HG02642 (cell line): ENCODE measurements at regions not wholly inside any gene's neighbourhood (a gene's known extent, or its start where the extent isn't known, plus 50 kb on each side); places are given as distances from the start of the nearest gene placed in this dataset.
"Not testable (repeated sequence)": the region's sequence is repeated elsewhere in the genome, so short reads cannot be mapped to it uniquely, and the experiment has no call there.

ENCODE experiments used
- ATAC-seq: cut with Tn5 transposase; IDR thresholded peaks from one replicate; pipeline ENCODE4 v1.9.1; 2021; ENCODE audit warnings: mild to moderate bottlenecking; ENCODE audit not compliant: unreplicated experiment, poor library complexity

DNA sequence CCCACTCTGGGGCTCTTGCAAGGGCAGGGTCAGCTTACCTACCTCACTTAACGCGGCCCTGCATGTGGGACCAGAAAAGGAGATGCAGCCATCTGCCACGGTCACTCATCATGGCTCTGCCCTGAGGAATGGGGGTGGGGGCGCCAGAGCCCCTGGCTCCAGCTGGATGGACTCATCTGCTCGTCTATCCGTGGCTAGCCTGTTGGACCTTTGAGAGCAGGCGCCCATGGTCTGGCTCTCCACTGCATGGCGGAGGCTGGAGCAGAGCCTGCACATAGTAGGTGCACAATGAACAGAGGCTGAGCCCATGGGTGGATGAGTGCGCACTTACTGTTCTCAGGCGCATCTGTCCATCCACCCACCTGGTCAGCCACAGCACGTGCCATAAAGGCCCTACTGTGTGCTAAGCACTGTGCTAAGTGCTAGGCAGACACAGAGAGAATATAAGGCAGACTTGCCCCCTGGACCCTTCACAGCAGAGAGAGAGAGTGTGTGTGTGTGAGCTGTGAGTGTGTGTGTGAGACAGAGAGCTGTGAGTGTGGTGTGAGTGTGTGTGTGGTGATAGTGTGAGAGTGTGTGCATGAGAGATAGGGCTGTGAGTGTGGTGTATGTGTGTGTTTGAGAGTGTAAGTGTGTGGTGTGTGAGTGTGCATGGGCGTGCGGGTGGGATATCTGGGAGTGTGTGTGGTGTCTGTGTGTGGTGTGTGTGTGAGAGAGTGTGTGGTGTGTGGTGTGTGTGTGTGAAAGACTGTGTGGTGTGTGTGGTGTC, 151.3 kb downstream of the TFCP2L1 start:
- no peak for ATAC-seq

DNA sequence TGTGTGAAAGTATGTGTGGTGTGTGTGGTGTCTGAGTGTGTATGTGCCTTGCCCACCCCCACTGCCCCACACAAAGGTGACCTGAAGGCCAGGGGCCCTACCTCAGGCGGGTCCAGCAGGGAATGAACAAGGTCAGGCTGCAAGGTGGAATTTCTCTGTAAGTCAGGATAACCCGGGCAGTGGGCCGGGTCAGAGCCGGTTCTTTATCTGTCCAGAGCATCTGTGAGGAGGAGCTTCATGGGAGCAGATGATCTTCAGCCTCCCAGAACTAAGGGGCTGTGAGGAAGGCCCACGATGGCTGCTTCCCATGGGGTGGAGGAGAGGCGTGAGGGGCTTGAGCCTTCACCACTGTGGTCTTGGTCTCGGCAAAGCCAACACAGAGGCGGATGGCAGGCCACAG, 150.3 kb downstream of the TFCP2L1 start:
- no peak for ATAC-seq

DNA sequence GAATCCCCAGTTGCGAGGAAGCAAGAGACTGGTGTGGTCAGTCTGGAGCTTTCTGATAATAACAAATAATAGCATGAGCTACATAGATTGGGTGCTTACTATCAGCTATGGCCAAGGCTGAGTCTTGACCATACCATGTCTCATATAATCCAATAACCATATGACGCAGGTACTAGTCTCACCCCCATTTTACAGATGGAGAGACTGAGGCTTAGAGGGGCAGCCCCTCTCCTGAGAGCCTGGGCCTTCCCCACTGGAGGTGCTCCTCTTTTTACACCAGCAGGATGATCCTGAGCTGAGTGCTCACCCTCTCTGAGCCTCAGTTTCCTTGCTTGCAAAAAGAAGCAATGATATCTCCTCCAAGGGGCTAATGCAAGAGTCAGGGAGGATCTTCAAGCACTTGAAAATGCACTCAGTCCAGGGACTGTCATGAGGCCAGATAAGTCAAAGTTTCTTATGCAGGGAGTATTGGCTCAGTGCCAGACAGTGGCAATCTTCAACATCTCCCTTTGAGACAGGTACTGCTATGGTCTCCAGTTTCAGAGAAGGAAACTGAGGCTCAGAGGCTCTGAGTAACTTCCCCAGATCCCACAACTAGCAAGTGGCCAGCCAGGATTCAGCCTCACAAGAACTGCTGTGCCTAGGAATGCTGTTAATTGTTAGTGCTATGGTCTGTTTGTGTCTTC, 149.7 kb downstream of the TFCP2L1 start:
- no peak for ATAC-seq

DNA sequence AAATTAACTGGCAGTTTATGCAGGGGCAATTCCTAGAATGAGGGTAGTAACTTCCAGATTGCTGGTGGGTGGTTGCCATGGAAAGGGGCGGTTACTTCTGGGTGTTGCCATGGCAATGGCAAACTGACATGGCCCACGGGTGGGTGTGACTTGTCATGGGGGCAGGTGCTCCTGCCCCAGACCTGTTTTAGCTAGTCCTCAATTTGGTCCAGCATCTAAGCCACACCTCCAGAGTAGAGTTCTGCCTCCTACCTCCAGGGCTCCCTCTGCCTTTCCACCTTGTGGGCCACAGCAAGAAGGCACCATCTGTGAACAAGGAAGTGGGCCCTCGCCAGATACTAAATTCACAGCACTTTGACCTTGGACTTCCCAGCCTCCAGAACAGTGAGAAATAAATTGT, 148.7 kb downstream of the TFCP2L1 start:
- no peak for ATAC-seq

DNA sequence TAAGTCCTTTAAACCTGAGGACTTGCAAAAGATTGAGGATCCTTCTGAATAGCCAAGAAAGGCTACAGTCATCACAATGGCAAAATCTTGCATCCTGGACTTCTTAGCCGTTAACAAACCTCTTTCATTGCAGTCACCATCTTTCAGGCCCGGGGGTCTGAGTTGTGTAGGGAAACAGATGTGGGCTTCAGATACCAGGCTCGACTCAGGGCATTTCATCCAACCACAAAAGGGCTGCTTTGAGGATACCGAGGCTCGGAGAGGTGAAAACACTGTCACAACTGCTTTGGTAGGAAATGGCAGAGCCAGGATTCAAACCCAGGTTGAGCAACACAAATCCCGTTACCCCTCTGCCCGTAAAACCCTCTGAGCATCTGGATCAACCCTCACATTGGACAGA, 147.4 kb downstream of the TFCP2L1 start:
- ATAC-seq, result no peak

DNA sequence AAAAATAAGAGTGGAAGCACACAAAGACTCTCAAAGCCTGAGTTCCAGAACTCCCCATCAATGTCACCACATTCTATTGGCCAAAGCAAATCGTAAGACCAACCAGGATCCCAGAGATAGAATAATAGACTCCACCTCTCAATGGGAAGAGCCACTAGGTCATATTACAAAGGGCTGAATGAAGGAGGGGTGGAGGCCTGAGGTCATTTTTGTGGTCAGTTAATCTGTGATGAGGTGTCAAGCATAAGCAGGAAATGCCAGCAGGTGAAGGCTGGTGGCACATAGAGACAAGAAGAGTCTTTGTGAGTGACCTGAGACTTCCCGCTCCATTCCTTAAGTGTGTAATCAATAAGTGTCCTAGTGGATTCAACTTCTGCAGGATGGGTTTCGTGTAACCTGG, 144.3 kb downstream of the TFCP2L1 start:
- no peak for ATAC-seq

DNA sequence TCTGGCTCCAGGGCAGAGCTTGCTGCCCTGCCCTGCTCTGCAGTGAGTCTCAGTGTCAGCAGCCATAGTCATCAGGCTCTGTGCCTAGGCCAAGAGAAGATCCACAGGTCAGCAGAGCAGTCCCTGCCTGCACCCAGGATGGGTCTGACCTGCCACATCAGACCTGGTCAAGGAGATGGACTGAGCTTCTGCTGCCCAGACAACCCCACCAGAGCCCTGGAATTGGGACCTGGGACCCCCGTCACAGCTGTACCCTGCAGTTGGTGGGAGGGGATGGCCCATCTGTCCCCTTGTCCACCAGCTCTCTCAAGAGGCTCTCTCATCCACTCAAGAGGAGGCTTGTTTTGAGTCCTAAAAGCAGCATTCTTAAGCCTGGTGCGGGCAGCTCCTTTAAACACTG, 142.6 kb downstream of the TFCP2L1 start:
- no peak for ATAC-seq

DNA sequence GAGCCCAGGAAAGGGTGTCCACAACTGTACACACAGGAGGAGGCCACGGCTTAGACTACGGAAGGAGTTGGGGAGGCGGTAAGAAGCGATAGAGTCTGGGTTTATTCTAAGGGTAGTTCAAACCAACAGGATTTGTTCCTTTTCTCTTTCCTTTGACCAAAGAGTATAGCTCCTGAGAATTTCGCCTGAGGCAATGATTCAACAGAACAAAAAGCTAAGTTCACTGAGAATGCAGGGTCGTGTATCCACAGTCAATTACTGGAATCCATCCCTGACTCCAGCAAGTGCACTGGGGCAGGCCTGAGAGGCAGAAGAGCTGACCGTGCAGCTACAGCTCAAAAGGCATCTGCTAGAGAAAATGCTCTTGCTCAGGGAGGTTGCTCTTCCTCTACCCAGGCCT, 140.9 kb downstream of the TFCP2L1 start:
- ATAC-seq, result no peak

DNA sequence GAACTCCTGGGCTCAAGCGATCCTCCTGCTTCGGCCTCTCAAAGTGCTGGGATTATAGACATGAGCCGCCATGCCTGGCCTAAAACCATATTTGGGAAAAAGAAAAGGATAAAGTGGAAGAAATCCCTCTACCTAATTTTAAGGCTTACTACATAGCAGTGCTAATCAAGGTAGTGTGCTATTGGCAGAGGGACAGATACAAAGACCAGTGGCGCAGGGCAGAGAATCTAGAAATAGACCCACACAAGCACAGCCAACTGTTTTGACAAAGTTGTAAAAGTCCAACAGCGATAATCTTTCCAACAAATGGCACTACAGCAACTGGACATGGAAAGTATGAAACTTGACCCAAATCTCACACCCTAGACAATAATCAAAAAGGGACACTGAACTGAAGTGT, 138.4 kb downstream of the TFCP2L1 start:
- no peak for ATAC-seq

DNA sequence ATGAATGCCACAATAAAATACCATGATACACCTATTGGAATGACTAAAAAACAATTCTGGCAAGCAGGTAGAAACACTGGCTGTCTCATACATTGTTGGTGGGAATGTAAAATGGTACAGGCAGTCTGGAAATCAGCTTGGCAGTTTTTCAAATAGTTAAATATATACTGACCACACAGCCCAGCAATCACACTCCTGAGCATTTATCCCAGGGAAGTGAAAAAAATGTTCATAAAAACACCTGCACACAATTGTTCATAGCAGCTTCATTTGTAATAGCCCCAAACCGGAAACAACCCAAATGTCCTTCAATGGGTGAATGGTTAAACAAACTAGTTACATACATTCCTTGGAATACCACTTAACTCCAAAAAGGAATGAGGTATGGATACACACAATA, 137.2 kb downstream of the TFCP2L1 start:
- no peak for ATAC-seq

DNA sequence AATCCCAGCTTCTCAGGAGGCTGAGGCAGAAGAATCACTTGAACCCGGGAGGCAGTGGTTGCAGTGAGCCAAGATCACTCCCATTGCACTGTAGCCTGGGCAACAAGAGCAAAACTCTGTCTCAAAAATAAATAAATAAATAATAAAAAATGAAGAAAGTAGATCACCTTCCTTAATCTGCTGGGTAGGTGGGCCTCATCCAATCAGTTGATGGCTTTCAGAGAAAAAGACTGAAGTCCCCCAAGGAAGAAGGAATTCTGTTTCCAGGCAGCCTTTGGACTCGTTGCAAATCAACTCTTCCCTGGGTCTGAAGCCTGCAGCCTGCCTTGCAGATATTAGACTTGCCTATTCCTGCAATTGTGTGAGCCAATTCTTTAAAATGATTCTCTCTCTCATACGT, 136.5 kb downstream of the TFCP2L1 start:
- ATAC-seq, result no peak

DNA sequence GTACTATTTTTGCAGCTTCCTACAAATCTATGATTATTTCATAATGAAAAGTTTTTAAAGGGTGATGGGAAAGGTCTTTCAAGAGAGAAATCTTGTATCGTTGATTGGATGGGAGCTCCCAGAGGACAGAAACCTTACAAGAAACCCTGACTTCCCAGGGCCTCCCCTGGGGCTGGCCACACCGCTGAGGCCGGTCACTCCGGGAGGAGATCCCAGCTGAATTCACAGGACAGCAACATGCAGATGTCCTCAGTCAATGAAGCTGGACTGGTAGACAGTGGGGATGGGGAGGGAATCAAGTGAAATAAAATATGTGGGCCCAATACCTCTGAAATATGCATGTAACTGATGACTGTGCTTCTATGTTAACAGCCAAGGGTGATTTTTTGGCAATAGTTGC, 135.6 kb downstream of the TFCP2L1 start:
- ATAC-seq, result no peak

DNA sequence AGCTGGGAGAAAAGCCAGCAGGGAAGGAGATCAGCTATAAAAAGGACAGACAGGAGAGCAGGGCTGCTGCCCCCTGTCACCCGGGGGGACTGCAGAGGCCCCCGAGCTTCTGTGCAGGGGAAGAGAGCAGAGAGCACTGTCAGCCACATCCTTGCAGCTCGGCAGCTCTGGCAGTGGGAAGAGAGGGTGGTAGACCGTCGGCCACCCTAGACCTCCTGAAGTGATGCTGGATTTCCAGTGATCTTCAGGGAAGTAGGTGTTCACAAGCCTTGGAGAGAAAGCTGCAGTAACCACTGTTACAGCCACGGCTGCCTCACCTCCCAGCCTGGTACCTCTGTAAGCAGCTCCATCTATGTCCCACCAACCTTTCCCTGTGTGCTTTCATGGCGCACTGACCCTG, 134.9 kb downstream of the TFCP2L1 start:
- ATAC-seq, result no peak

DNA sequence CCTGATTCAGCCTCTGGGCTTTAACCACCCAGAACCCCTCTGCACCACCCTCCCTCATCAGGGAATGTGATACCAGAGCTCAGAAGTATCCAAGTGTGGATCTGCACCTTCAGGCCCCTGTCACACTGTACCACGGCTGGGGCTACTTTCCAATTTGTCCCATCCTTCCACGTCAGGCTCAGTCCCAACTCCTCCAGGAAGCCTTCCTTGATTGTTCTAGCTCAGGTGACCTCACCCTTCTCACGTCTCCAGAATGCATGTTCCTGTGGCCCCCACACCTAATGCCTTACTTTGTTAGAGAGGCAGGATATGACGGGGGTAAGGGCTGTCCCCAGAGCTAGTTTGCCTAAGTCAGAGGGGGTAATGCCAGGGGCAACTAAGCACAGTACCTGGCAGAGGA, 134.3 kb downstream of the TFCP2L1 start:
- no peak for ATAC-seq

DNA sequence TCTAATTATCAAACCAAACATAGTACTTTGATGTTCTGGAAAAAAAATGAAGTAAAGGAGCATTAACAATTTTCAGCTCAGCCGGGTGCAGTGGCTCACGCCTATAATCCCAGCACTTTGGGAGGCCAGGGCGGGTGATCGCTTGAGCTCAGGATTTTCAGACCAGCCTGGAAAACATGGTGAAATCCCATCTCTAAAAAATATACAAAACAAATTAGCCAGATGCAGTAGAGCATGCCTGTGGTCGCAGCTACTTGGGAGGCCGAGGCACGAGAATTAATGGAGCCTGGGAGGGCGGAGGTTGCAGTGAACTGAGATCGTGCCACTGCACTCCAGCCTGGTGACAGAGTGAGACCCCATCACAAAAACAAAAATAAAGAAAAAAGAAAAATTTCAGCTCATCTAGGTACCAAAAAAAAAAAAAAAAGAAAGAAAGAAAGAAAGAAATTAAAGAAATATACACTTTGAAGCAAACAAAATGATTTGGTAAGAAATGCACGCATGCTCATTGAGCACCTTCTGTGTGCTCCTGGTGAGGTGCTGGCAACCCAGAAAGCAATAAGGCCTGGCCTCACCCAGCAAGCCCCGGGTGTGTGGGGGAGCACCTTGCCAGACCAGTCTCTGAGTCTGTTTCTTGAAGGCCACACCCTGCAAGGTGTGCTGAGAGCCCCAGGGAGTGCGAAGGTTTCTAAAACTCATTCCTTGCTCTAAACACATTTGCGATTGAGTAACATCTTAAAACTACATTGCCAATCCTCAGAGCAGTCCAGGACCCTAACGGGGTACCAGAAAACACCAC, 133.5 kb downstream of the TFCP2L1 start:
- ATAC-seq, result no peak

DNA sequence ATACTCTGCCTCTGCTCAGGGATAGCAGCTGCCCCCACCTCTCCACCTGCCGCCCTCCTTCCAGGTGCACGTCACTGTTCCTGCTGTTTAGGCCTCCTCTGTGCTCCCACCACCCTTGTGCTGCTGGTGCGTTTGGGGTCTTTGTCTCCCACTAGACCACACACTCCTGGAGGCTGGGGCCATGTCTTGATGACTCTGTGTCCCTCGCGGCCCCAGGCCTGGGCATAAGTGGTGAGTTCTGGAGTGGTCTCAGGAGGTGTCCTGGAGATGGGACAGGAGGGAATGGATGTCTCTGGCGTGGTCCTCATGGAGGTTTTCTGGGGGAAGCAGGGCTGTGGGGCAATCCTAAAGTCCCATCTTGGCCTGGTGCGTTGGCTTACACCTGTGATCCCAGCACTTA, 132.1 kb downstream of the TFCP2L1 start:
- no peak for ATAC-seq

DNA sequence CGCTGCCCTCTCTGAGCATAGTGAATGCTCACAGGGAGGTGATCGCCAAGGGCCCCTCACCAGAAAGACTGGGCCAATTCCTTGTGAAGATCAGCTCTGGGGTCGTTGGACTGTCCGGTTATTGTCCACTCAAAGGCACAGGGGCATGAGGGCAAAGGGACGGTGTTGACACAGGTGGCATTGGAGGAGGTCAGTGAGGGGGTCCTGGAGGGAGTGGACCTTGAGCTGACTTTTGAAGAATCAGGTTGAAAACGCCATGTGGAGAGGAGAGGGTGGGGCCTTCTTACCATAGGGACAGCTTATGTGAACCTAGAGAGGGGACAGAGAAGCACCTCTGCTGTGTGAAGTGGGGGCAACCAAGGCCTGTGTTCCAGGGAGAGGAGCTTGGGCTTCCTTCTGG, 131.5 kb downstream of the TFCP2L1 start:
- ATAC-seq, result no peak

DNA sequence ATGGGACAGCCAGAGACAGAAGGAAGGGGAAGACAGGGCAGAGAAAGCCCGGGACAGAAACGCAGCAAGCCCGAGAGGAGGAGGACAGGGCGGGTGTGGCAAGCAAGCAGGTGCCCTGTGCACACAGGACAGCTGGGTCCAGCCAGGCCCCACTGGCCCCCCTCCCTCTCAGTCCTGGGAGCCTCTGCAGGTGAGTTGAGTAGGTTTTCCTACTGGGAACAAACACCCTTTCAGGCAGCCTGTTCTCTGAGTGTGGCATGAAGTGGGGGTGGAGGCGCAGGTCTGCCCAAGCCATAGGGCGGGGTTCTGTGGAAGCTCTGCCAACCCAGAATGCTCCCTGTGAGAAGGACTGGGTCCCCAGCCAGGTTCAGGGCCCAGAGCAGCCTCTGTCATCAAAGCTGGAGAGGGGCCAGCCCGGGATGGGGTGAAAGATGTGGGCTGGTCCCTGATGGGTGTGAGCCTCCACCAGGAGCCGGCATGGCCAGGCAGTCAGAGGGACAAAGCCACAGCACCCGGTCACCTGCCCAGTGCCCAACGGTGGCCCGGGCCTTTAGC, 129.4 kb downstream of the TFCP2L1 start:
- no peak for ATAC-seq

DNA sequence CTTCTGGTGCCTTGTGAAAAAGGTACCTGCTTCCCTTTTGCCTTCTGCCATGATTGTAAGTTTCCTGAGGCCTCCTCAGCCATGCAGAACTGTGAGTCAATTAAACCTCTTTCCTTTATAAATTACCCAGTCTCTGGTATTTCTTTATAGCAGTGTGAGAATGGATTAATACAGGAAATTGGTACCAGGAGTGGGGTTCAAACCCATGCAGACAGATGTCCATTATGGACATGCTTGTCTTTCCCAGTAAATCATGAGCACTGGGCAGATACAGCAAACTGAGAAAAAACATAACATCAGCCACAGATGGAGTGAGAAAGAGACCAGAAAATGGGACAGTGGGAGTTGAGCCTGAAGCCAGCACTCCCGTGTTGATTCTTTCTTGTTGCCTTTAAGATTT, 127.5 kb downstream of the TFCP2L1 start:
- ATAC-seq, result not testable (repeated sequence)

DNA sequence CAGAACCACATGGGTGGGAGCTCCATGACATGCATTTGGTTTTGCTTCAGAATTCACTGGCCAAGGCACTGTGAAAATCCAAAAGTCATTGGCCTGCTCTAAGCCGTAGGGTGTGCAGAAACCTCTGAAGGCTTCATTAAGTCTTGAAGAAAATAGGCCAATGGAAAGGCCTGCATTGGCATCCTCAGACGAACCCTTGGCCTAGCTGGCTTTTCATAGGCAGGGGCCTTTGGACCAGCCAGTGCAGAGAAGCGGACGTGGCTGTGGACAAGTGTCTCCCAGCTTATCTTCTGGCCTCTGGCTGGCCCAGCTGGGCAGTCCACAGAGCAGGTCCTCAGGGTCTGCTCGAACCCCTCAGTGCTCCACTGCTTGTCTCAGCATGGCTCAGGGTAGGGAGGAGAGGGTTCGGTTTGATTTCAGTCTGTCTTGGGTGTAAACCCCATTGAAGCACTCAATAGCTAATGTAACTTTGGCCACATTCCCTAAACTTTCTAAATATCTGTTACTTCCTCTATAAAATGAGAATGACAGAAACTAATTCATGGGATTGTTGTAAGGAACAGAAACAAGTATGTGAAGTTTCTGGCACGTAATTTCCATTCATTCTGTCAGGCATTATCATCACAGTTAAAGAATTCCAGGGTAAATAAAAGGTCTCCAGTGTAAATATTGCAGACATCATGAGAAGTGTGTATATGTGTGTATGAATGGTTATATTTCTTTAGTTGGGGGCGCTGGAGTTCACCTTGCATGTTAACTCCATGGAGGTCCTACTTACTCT, 125.5 kb downstream of the TFCP2L1 start:
- no peak for ATAC-seq
